ENCODE measurements at regions not wholly inside any gene's neighbourhood (a gene's known extent, or its start where the extent isn't known, plus 50 kb on each side); places are given as distances from the start of the nearest gene placed in this dataset.

DNA sequence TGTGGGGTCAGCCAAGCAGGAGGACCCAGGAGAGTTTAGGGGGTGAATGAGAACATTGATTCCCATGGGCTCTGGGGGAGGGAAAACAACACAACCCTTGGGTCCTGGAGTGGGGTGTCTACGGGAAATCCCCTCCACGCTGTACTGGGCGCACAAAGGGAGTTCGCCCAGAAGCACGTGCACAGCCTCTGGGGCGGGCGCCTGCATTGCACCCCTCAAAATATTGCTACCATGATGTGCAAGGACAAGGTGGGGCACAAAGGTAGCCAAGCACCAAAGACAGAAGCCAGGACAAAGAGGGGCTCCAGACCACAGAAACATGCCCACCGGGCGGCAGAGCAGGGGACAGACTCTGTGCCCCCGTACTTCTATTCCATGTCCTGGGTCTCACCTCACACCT, 74.9 kb upstream of the EIF5 start:
- TF ChIP-seq EZH2 (IDR thresholded peaks at IDR 0.05) (no peak), POLR2AphosphoS5 (IDR thresholded peaks at IDR 0.05; ENCODE audit: borderline replicate concordance, low read depth, low read length) (no peak)

Data from SK-N-MC (cell line).